Heart right ventricle (tissue), 16 donors: ENCODE measurements at regions not wholly inside any gene's neighbourhood (a gene's known extent, or its start where the extent isn't known, plus 50 kb on each side); places are given as distances from the start of the nearest gene placed in this dataset.

Experiments used
- ATAC-seq, 8 donors: fragments of 200-7000 bp; cut with Tn5 transposase; one replicate each; pipeline ENCODE4 v1.9.1; 2020; ENCODE audit warnings: mild to moderate bottlenecking in 8 of 8, moderate library complexity in 8 of 8, moderate number of reproducible peaks in 1 of 8
- DNase-seq, 2 donors: peaks; one replicate each; pipeline ENCODE4 v3.0.0-alpha.2; 2020
- H3K27ac ChIP-seq, 10 donors: fragments of 200-600 bp; sonication (generic) in 2 of 10; one replicate each; pipeline versions ENCODE4 v1.5.0 to v1.8.0; 2020 to 2022; ENCODE audit warnings: mild to moderate bottlenecking in 3 of 10
- H3K27me3 ChIP-seq, 7 donors: fragments of 200-600 bp; one replicate each; pipeline ENCODE4 v1.8.0; 2021 to 2022; ENCODE audit warnings: mild to moderate bottlenecking in 2 of 7
- H3K36me3 ChIP-seq, 9 donors: fragments of 200-600 bp; sonication (generic) in 1 of 9; one replicate each; pipeline versions ENCODE4 v1.5.0 to v1.8.0; 2020 to 2022; ENCODE audit warnings: mild to moderate bottlenecking in 2 of 9
- H3K4me1 ChIP-seq, 9 donors: fragments of 200-600 bp; sonication (generic) in 1 of 9; one replicate each; pipeline versions ENCODE4 v1.5.0 to v1.8.0; 2020 to 2022; ENCODE audit warnings: mild to moderate bottlenecking in 4 of 9
- H3K4me3 ChIP-seq, 10 donors: fragments of 200-600 bp; sonication (generic) in 2 of 10; one replicate each; pipeline versions ENCODE4 v1.5.0 to v1.8.0; 2020 to 2022; ENCODE audit warnings: mild to moderate bottlenecking in 7 of 10, moderate library complexity in 2 of 10
- H3K9me3 ChIP-seq, 11 donors: fragments of 200-600 bp in 10 of 11; sonication (generic) in 2 of 11; one replicate each; pipeline versions ENCODE4 v1.5.0 to v1.8.0; 2013 to 2022; ENCODE audit warnings: mild to moderate bottlenecking in 2 of 11, control low read depth in 1 of 11, moderate library complexity in 1 of 11
- WGBS, 2 donors: extraction: QIAGEN DNeasy Blood & Tissue Kit; methylation state at CpG; one replicate each; pipeline ENCODE4 v1.1.7; 2013; ENCODE audit warnings: inconsistent platforms in 1 of 2; 5-methylcytosine and 5-hydroxymethylcytosine counted together
- intact Hi-C, 10 donors: fragments of 100-400 bp; cut with DNase I; formaldehyde crosslinking; loops; one replicate each; pipeline versions ENCODE4 v1.11.1 to v1.14.2; 2022
- TF ChIP-seq, protein P1 (sequence below), 9 donors: fragments of 200-600 bp; sonication (generic) in 2 of 9; IDR thresholded peaks; one replicate each; pipeline versions ENCODE4 v1.5.0 to v1.8.0; 2021 to 2022; ENCODE audit warnings: antibody characterized with exemption in 9 of 9, mild to moderate bottlenecking in 5 of 9, moderate library complexity in 1 of 9
- donor health status: Arrhythmogenic right ventricular cardiomyopathy.
- donor health status: ischemic (EF 13 %, LVEDD 7.1; RV severe dilation, severe dysfunction).
- donor health status: healthy with polysubstance abuse.
- donor health status: DM: no; HTN: yes; CAD: no.
- donor health status: DM: no; HTN: no; CAD: no.
- donor health status: ischemic (EF 25% LVEDD 6.9; RV normal size, moderate dysfunction).
- donor health status: ischemic (EF 25% LVEDD 5.7; RV mildly dilated, moderate dysfunction).
- donor health status: healthy.
- donor health status: DM: yes; HTN: yes; CAD: no.
- donor health status: Ischemic cardiomyopathy.
- donor health status: ischemic (EF 35%, LVEDD 5.7; RV mildly dilated, moderate dysfunction).
- donor health status: nonischemic (EF 11% LVEDD 7.7; RV severe dilation, severe dysfunction).
- donor health status: DM: yes; HTN: yes; CAD: no.
- donor health status: PGD.
- donor health status: ischemic (EF 29% LVEDD 5.4; RV normal size, mild dysfunction).
- donor health status: nonischemic (EF 23%, LVEDD 6.1; RV moderate dilation, normal function).

DNA sequence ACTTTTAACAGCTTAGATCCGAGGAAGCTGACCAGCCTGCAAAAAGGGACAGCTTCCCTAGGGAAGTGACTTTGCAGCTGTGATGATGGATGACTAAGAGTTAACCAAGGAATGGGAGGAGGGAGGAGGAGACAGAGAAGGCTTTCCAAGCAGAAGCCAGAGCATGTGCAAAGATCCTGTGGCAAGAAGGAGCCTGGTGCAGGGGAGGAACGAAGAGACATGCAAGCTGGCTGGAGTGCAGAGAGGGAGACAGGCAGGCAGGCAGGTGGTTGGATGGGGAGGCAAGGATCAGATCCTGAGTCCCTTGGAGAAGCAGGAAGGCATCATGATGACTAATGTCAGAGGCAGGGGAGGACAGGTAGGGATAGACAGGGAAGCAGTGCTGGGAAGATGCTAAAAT is 148.8 kb downstream of the PFKFB3 start:
- intact Hi-C loops, result no loop called here

DNA sequence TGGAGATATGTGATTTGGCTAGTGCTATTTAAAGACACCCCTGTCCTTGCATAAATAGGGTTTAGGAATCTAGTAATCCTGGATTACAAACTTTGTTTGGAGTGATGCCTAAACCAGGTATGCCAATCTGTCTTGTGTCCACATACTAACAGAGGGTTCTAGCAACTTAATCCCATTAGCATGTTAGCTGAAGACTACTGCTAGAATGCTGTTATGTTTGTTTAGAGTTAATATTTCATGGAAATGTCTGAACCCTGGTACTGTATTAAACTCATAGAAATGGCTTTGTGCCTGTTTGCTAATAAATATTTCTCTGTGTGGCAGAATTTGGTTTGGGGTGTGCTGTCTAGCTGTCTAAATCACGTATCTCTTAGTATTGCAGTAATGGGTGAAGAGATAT is 150.8 kb downstream of the PFKFB3 start:
- no peak for ATAC-seq
- H3K4me1 ChIP-seq, result peaks cover 0 to 3% (median 0%) of the 10 kb centered on the region in 9 donors
- peaks cover 0 to 33% (median 9%) of the 10 kb centered on the region in 11 donors for H3K9me3 ChIP-seq
- no peaks in the 10 kb centered on the region for H3K27me3 ChIP-seq
- no peak for DNase-seq
- no peak overlapping the region for H3K27ac ChIP-seq
- intact Hi-C loops, result no loop called here
- no peak overlapping the region for H3K4me3 ChIP-seq
- 82 to 91% methylated on average over 1 of the region's 1 CpG for WGBS, 2 donors
- TF ChIP-seq, protein P1, sequence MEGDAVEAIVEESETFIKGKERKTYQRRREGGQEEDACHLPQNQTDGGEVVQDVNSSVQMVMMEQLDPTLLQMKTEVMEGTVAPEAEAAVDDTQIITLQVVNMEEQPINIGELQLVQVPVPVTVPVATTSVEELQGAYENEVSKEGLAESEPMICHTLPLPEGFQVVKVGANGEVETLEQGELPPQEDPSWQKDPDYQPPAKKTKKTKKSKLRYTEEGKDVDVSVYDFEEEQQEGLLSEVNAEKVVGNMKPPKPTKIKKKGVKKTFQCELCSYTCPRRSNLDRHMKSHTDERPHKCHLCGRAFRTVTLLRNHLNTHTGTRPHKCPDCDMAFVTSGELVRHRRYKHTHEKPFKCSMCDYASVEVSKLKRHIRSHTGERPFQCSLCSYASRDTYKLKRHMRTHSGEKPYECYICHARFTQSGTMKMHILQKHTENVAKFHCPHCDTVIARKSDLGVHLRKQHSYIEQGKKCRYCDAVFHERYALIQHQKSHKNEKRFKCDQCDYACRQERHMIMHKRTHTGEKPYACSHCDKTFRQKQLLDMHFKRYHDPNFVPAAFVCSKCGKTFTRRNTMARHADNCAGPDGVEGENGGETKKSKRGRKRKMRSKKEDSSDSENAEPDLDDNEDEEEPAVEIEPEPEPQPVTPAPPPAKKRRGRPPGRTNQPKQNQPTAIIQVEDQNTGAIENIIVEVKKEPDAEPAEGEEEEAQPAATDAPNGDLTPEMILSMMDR (IDR thresholded peaks at IDR 0.05), result no peak
- H3K36me3 ChIP-seq, result no peaks in the 10 kb centered on the region

More for the DNA sequence above, 148.8 kb downstream of the PFKFB3 start:
- TF ChIP-seq, protein P1 (IDR thresholded peaks at IDR 0.05), result no peak
- Histone ChIP-seq H3K9me3 (peaks cover 0 to 20% (median 7%) of the 10 kb centered on the region in 11 donors), H3K27ac (no peak overlapping the region), H3K4me1 (peaks cover 0 to 23% (median 0%) of the 10 kb centered on the region in 9 donors), H3K4me3 (no peak overlapping the region), H3K36me3 (no peaks in the 10 kb centered on the region), H3K27me3 (no peaks in the 10 kb centered on the region)
- WGBS, 2 donors, result 68 to 69% methylated on average over 2 of the region's 2 CpGs
- ATAC-seq (no peak), DNase-seq (no peak)

- no peaks in the 10 kb centered on the region for H3K4me1 ChIP-seq
- intact Hi-C loops, result no loop called here
- no peak overlapping the region for H3K4me3 ChIP-seq
- TF ChIP-seq, protein P1 (IDR thresholded peaks at IDR 0.05), result no peak
- WGBS, 2 donors, result 76 to 80% methylated on average over 5 of the region's 5 CpGs
- no peak overlapping the region for H3K27ac ChIP-seq
- peaks cover 0 to 37% (median 9%) of the 10 kb centered on the region in 11 donors for H3K9me3 ChIP-seq
- no peak for ATAC-seq
- H3K27me3 ChIP-seq, result no peaks in the 10 kb centered on the region
- no peak for DNase-seq
- no peaks in the 10 kb centered on the region for H3K36me3 ChIP-seq
Measured at GRCh38 chr10:6354168-6354772, 151.5 kb downstream of the PFKFB3 start.

- 84% methylated on average over 1 of the region's 1 CpG for WGBS, 2 donors
- DNase-seq (no peak), ATAC-seq (no peak)
- intact Hi-C loops, result no loop called here
- TF ChIP-seq, protein P1 (IDR thresholded peaks at IDR 0.05), result no peak
- peaks cover 0 to 57% (median 19%) of the 10 kb centered on the region in 11 donors for H3K9me3 ChIP-seq
- no peak overlapping the region for H3K27ac ChIP-seq
- no peaks in the 10 kb centered on the region for H3K4me1 ChIP-seq
- H3K4me3 ChIP-seq, result no peak overlapping the region
- no peaks in the 10 kb centered on the region for H3K27me3 ChIP-seq
- no peaks in the 10 kb centered on the region for H3K36me3 ChIP-seq
Measured at GRCh38 chr10:6356280-6356793, 153.6 kb downstream of the PFKFB3 start.
